Smooth muscle cell (in vitro differentiated cells): ENCODE measurements at regions not wholly inside any gene's neighbourhood (a gene's known extent, or its start where the extent isn't known, plus 50 kb on each side); places are given as distances from the start of the nearest gene placed in this dataset.

ENCODE experiments used
- DNase-seq: peaks from one replicate; lab custom pipeline; 2025; ENCODE audit not compliant: unreplicated experiment; lab: John Stamatoyannopoulos, UW
- H2AFZ ChIP-seq: fragments of 200-600 bp; sonication (generic); 2 replicates; pipeline ENCODE4 v1.6.0; 2016; ENCODE audit warnings: antibody characterized with exemption, low read depth, mild to moderate bottlenecking
- H3F3A ChIP-seq: fragments of 200-600 bp; sonication (generic); 2 replicates; pipeline ENCODE4 v1.6.0; 2017; ENCODE audit warnings: antibody characterized with exemption, low read depth
- H3K27ac ChIP-seq: fragments of 200-600 bp; sonication (generic); 2 replicates; pipeline ENCODE4 v1.5.1; 2016; ENCODE audit warnings: low read depth, mild to moderate bottlenecking
- H3K27me3 ChIP-seq: fragments of 200-600 bp; sonication (generic); 2 replicates; pipeline ENCODE4 v1.6.1; 2016; ENCODE audit warnings: low read depth, mild to moderate bottlenecking
- H3K36me3 ChIP-seq: fragments of 200-600 bp; sonication (generic); 2 replicates; pipeline ENCODE4 v1.5.1; 2016; ENCODE audit warnings: low read depth
- H3K4me1 ChIP-seq: fragments of 200-600 bp; sonication (generic); 2 replicates; pipeline ENCODE4 v1.5.1; 2016; ENCODE audit warnings: low read depth
- H3K4me2 ChIP-seq: fragments of 200-600 bp; sonication (generic); 2 replicates; pipeline ENCODE4 v1.6.0; 2016; ENCODE audit warnings: mild to moderate bottlenecking
- H3K4me3 ChIP-seq: fragments of 200-600 bp; sonication (generic); 2 replicates; pipeline ENCODE4 v1.5.1; 2016; ENCODE audit warnings: mild to moderate bottlenecking
- H3K79me2 ChIP-seq: fragments of 200-600 bp; sonication (generic); 2 replicates; pipeline ENCODE4 v1.6.0; 2016; ENCODE audit warnings: low read depth, mild to moderate bottlenecking
- H3K9ac ChIP-seq: fragments of 200-600 bp; sonication (generic); 2 replicates; pipeline ENCODE4 v1.6.0; 2016; ENCODE audit warnings: low read depth
- H3K9me3 ChIP-seq: fragments of 200-600 bp; sonication (generic); replicated peaks from 2 replicates; pipeline ENCODE4 v1.5.1; 2016; ENCODE audit warnings: low read depth
- H4K20me1 ChIP-seq: fragments of 200-600 bp; sonication (generic); 2 replicates; pipeline ENCODE4 v1.6.0; 2016; ENCODE audit warnings: low read depth
- CTCF ChIP-seq: fragments of 200-600 bp; sonication (generic); IDR thresholded peaks from 2 replicates; pipeline ENCODE4 v1.5.1; 2017; ENCODE audit warnings: borderline replicate concordance, mild to moderate bottlenecking, antibody characterized with exemption; ENCODE audit not compliant: insufficient read depth, poor library complexity, severe bottlenecking
- WGBS: methylation state at CpG from one replicate; pipeline ENCODE4 v1.1.7; 2016; ENCODE audit warnings: low lambda C conversion rate; 5-methylcytosine and 5-hydroxymethylcytosine counted together

GRCh38 chr9:31013371-31013770, 1371.1 kb upstream of the ACO1 start:
- no peak overlapping the region for H3K9ac ChIP-seq
- H4K20me1 ChIP-seq = no peaks in the 10 kb centered on the region
- H3K9me3 ChIP-seq = no peaks in the 10 kb centered on the region
- no peak overlapping the region for H3K4me3 ChIP-seq
- H3K4me2 ChIP-seq = no peak overlapping the region
- no peak overlapping the region for H3K27ac ChIP-seq
- H3K36me3 ChIP-seq = no peaks in the 10 kb centered on the region
- no peaks in the 10 kb centered on the region for H3K79me2 ChIP-seq
- DNase-seq = no peak
- no peaks in the 10 kb centered on the region for H3F3A ChIP-seq
- H3K4me1 ChIP-seq = no peaks in the 10 kb centered on the region
- H2AFZ ChIP-seq = no peak overlapping the region
- TF ChIP-seq CTCF = no peak
- H3K27me3 ChIP-seq = no peaks in the 10 kb centered on the region

GRCh38 chr9:31023847-31024246, 1360.6 kb upstream of the ACO1 start:
- H3K36me3 ChIP-seq = no peaks in the 10 kb centered on the region
- no peak for TF ChIP-seq CTCF
- no peak overlapping the region for H3K4me3 ChIP-seq
- H3K27ac ChIP-seq = no peak overlapping the region
- H3K4me1 ChIP-seq = no peaks in the 10 kb centered on the region
- 84% methylated on average over 3 of the region's 3 CpGs for WGBS
- H3K9me3 ChIP-seq = no peaks in the 10 kb centered on the region
- no peaks in the 10 kb centered on the region for H4K20me1 ChIP-seq
- no peak for DNase-seq
- no peak overlapping the region for H3K4me2 ChIP-seq
- H3F3A ChIP-seq = no peaks in the 10 kb centered on the region
- H3K9ac ChIP-seq = no peak overlapping the region
- H3K79me2 ChIP-seq = no peaks in the 10 kb centered on the region
- H2AFZ ChIP-seq = no peak overlapping the region
- H3K27me3 ChIP-seq = no peaks in the 10 kb centered on the region

- H4K20me1 ChIP-seq = no peaks in the 10 kb centered on the region
- no peak overlapping the region for H3K27ac ChIP-seq
- H3K9me3 ChIP-seq = no peaks in the 10 kb centered on the region
- H2AFZ ChIP-seq = no peak overlapping the region
- H3K9ac ChIP-seq = no peak overlapping the region
- H3K4me1 ChIP-seq = no peaks in the 10 kb centered on the region
- no peaks in the 10 kb centered on the region for H3F3A ChIP-seq
- H3K4me3 ChIP-seq = no peak overlapping the region
- WGBS = 81% methylated on average over 1 of the region's 1 CpG
- TF ChIP-seq CTCF = no peak
- no peaks in the 10 kb centered on the region for H3K27me3 ChIP-seq
- no peaks in the 10 kb centered on the region for H3K79me2 ChIP-seq
- DNase-seq = no peak
- no peak overlapping the region for H3K4me2 ChIP-seq
- no peaks in the 10 kb centered on the region for H3K36me3 ChIP-seq
These were observed 1356.8 kb upstream of the ACO1 start for GRCh38 chr9:31027678-31028077.

- no peaks in the 10 kb centered on the region for H3K9me3 ChIP-seq
- H3K79me2 ChIP-seq = no peaks in the 10 kb centered on the region
- no peaks in the 10 kb centered on the region for H3K4me1 ChIP-seq
- H3K27me3 ChIP-seq = no peaks in the 10 kb centered on the region
- no peak for TF ChIP-seq CTCF
- no peak overlapping the region for H3K27ac ChIP-seq
- no peak overlapping the region for H3K9ac ChIP-seq
- H3K4me2 ChIP-seq = no peak overlapping the region
- no peak overlapping the region for H3K4me3 ChIP-seq
- no peaks in the 10 kb centered on the region for H3F3A ChIP-seq
- DNase-seq = no peak
- 97% methylated on average over 8 of the region's 8 CpGs for WGBS
- H3K36me3 ChIP-seq = no peaks in the 10 kb centered on the region
- H4K20me1 ChIP-seq = no peaks in the 10 kb centered on the region
- no peak overlapping the region for H2AFZ ChIP-seq
These were observed 1356.3 kb upstream of the ACO1 start for GRCh38 chr9:31028137-31028536.
